ENCODE measurements at regions not wholly inside any gene's neighbourhood (a gene's known extent, or its start where the extent isn't known, plus 50 kb on each side); places are given as distances from the start of the nearest gene placed in this dataset.
"Not testable (repeated sequence)": the region's sequence is repeated elsewhere in the genome, so short reads cannot be mapped to it uniquely, and the experiment has no call there.

- in situ Hi-C loops (cut with MboI; ENCODE audit: low sequenced_read_pairs), result no loop called here
Observed at GRCh38 chrX:45479196-45479834, 278.6 kb upstream of the DIPK2B start.

- in situ Hi-C loops (cut with MboI; ENCODE audit: low sequenced_read_pairs), result no loop called here
Observed at GRCh38 chrX:45472968-45473367, 272.3 kb upstream of the DIPK2B start.

GRCh38 chrX:45467537-45467936 lies 266.9 kb upstream of the DIPK2B start:
- in situ Hi-C loops (cut with MboI; ENCODE audit: low sequenced_read_pairs), result not testable (repeated sequence)

- in situ Hi-C loops (cut with MboI; ENCODE audit: low sequenced_read_pairs), result not testable (repeated sequence)
Observed at GRCh38 chrX:45455732-45456131, 255.1 kb upstream of the DIPK2B start.

- in situ Hi-C loops (cut with MboI; ENCODE audit: low sequenced_read_pairs), result no loop called here
Observed at GRCh38 chrX:45454290-45454689, 253.6 kb upstream of the DIPK2B start.

GRCh38 chrX:45449982-45450381 lies 249.3 kb upstream of the DIPK2B start:
- in situ Hi-C loops (cut with MboI; ENCODE audit: low sequenced_read_pairs), result no loop called here

- in situ Hi-C loops (cut with MboI; ENCODE audit: low sequenced_read_pairs), result no loop called here
Observed at GRCh38 chrX:45447995-45448394, 247.3 kb upstream of the DIPK2B start.

- in situ Hi-C loops (cut with MboI; ENCODE audit: low sequenced_read_pairs), result no loop called here
Observed at GRCh38 chrX:45447331-45447730, 246.7 kb upstream of the DIPK2B start.

GRCh38 chrX:45445745-45446412 lies 245.2 kb upstream of the DIPK2B start:
- in situ Hi-C loops (cut with MboI; ENCODE audit: low sequenced_read_pairs), result no loop called here

GRCh38 chrX:45437186-45437585 lies 236.5 kb upstream of the DIPK2B start:
- in situ Hi-C loops (cut with MboI; ENCODE audit: low sequenced_read_pairs), result no loop called here

GRCh38 chrX:45435481-45435880 lies 234.8 kb upstream of the DIPK2B start:
- in situ Hi-C loops (cut with MboI; ENCODE audit: low sequenced_read_pairs), result no loop called here

- in situ Hi-C loops (cut with MboI; ENCODE audit: low sequenced_read_pairs), result no loop called here
Observed at GRCh38 chrX:45434231-45434630, 233.6 kb upstream of the DIPK2B start.

- in situ Hi-C loops (cut with MboI; ENCODE audit: low sequenced_read_pairs), result no loop called here
Observed at GRCh38 chrX:45428831-45429230, 228.2 kb upstream of the DIPK2B start.

- in situ Hi-C loops (cut with MboI; ENCODE audit: low sequenced_read_pairs), result no loop called here
Observed at GRCh38 chrX:45424326-45424725, 223.7 kb upstream of the DIPK2B start.

GRCh38 chrX:45422216-45422925 lies 221.7 kb upstream of the DIPK2B start:
- in situ Hi-C loops (cut with MboI; ENCODE audit: low sequenced_read_pairs), result no loop called here

GRCh38 chrX:45421806-45422205 lies 221.1 kb upstream of the DIPK2B start:
- in situ Hi-C loops (cut with MboI; ENCODE audit: low sequenced_read_pairs), result no loop called here

GRCh38 chrX:45404206-45404605 lies 203.5 kb upstream of the DIPK2B start:
- in situ Hi-C loops (cut with MboI; ENCODE audit: low sequenced_read_pairs), result no loop called here

GRCh38 chrX:45401923-45402322 lies 201.2 kb upstream of the DIPK2B start:
- in situ Hi-C loops (cut with MboI; ENCODE audit: low sequenced_read_pairs), result no loop called here

- in situ Hi-C loops (cut with MboI; ENCODE audit: low sequenced_read_pairs), result not testable (repeated sequence)
Observed at GRCh38 chrX:45400951-45401725, 200.5 kb upstream of the DIPK2B start.

GRCh38 chrX:45400027-45400779 lies 199.5 kb upstream of the DIPK2B start:
- in situ Hi-C loops (cut with MboI; ENCODE audit: low sequenced_read_pairs), result no loop called here

- in situ Hi-C loops (cut with MboI; ENCODE audit: low sequenced_read_pairs), result no loop called here
Observed at GRCh38 chrX:45385757-45386156, 185.1 kb upstream of the DIPK2B start.

All from HL-60/S4 (cell line).